Vagina (tissue), 2 donors: ENCODE measurements at regions not wholly inside any gene's neighbourhood (a gene's known extent, or its start where the extent isn't known, plus 50 kb on each side); places are given as distances from the start of the nearest gene placed in this dataset.

ENCODE experiments used
- DNase-seq, 2 donors: peaks; one replicate each; pipeline ENCODE4 v3.0.0-alpha.2; 2017; ENCODE audit errors: extremely low spot score in 2 of 2
- H3K27ac ChIP-seq: fragments of 200-600 bp; sonication (generic); one replicate; pipeline ENCODE4 v1.5.1; 2019
- H3K27me3 ChIP-seq: fragments of 200-600 bp; sonication (generic); one replicate; pipeline ENCODE4 v1.5.1; 2019
- H3K36me3 ChIP-seq, 2 donors: fragments of 200-600 bp; sonication (generic); one replicate each; pipeline ENCODE4 v1.5.1; 2017 to 2019
- H3K4me1 ChIP-seq: fragments of 200-600 bp; sonication (generic); one replicate; pipeline ENCODE4 v1.5.1; 2019
- H3K4me3 ChIP-seq, 2 donors: fragments of 200-600 bp; sonication (generic); 1 replicate in 1 of 2; 2 replicates in 1 of 2; pipeline ENCODE4 v1.5.1; 2016 to 2019
- H3K9me3 ChIP-seq: fragments of 200-600 bp; sonication (generic); one replicate; pipeline ENCODE4 v1.5.1; 2019
- POLR2A ChIP-seq, 2 donors: fragments of 450-650 bp; IDR thresholded peaks; one replicate each; pipeline ENCODE4 v1.6.1; 2017; ENCODE audit warnings: antibody characterized with exemption in 2 of 2, mild to moderate bottlenecking in 2 of 2, moderate library complexity in 2 of 2
- POLR2AphosphoS5 ChIP-seq, 2 donors: sonication (generic); formaldehyde crosslinking; IDR thresholded peaks; one replicate each; pipeline ENCODE4 v1.9.0; 2017; ENCODE audit warnings: antibody characterized with exemption in 2 of 2, mild to moderate bottlenecking in 2 of 2, low read depth in 1 of 2; ENCODE audit not compliant: insufficient read depth in 1 of 2
- intact Hi-C: fragments of 100-400 bp; cut with DNase I; formaldehyde crosslinking; loops from one replicate; pipeline ENCODE4 v1.15.1; 2023
- TF ChIP-seq, protein P1 (sequence below), 3 experiments: fragments of 450-650 bp in 2 of 3; fragments of 200-600 bp in 1 of 3; sonication (generic) in 1 of 3; IDR thresholded peaks; one replicate each; pipeline ENCODE4 v1.5.1; 2017 to 2019; ENCODE audit warnings: antibody characterized with exemption in 3 of 3, mild to moderate bottlenecking in 2 of 3, moderate library complexity in 2 of 3

DNA sequence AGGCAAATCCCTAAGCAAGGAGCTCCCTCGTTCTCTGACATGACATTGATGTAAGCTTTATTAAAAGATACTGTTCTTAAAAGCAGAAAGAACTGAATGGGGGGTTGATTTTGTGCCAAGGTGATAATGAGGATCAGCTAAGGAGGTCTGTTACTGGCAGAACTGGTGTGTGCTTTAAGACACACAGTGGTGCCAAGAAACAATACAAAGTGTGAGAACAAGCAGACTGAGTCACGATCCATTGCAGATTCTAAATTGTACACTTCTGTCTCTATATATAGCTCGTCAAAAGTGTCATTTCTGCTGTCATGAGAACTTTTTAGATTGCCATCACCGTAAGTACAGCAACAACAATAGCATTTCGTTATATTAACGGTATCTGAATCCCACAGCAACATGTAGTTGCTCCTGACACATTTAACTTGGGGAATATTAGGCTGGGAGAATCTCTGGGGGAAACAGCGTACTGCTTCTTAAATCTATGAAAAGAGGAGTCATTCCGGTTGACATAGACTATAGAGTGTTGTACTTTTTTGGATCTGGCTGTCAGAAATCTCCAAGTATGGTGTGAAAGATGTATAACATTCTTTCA lies 151.3 kb upstream of the PRKD1 start:
- intact Hi-C loops, result no loop called here
- H3K27ac ChIP-seq, result no peak overlapping the region
- no peaks in the 10 kb centered on the region for H3K4me1 ChIP-seq
- no peaks in the 10 kb centered on the region for H3K9me3 ChIP-seq
- H3K27me3 ChIP-seq, result no peaks in the 10 kb centered on the region
- DNase-seq, result no peak
- H3K36me3 ChIP-seq, result no peaks in the 10 kb centered on the region
- H3K4me3 ChIP-seq, result no peak overlapping the region
- TF ChIP-seq, protein P1, sequence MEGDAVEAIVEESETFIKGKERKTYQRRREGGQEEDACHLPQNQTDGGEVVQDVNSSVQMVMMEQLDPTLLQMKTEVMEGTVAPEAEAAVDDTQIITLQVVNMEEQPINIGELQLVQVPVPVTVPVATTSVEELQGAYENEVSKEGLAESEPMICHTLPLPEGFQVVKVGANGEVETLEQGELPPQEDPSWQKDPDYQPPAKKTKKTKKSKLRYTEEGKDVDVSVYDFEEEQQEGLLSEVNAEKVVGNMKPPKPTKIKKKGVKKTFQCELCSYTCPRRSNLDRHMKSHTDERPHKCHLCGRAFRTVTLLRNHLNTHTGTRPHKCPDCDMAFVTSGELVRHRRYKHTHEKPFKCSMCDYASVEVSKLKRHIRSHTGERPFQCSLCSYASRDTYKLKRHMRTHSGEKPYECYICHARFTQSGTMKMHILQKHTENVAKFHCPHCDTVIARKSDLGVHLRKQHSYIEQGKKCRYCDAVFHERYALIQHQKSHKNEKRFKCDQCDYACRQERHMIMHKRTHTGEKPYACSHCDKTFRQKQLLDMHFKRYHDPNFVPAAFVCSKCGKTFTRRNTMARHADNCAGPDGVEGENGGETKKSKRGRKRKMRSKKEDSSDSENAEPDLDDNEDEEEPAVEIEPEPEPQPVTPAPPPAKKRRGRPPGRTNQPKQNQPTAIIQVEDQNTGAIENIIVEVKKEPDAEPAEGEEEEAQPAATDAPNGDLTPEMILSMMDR (IDR thresholded peaks at IDR 0.05), result no peak
- TF ChIP-seq POLR2A (IDR thresholded peaks at IDR 0.05), result no peak
- TF ChIP-seq POLR2AphosphoS5 (IDR thresholded peaks at IDR 0.05; ENCODE audit: insufficient read depth in 1 of 2, low read depth in 1 of 2), result no peak

DNA sequence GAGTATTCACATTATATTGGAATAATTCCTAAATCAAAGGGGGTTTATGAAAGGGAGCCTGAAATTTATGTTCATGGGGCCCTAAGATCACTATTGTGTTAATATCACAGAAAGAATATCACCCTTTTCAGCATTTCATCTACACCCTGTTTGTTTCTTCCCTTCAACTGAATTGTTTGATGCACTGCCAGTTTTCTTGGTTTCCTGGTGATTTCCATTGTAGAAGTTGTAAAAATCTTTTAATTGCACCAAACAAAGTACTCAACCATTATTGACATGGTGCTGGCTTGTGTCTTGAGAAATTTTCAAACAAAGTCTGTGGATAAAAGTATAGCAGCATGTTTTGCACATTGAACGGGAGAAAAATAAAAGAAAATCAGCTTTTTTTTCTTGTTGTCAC lies 154.8 kb upstream of the PRKD1 start:
- TF ChIP-seq POLR2AphosphoS5 (IDR thresholded peaks at IDR 0.05; ENCODE audit: insufficient read depth in 1 of 2, low read depth in 1 of 2) (no peak), POLR2A (IDR thresholded peaks at IDR 0.05) (no peak)
- TF ChIP-seq, protein P1 (IDR thresholded peaks at IDR 0.05), result no peak
- H3K27ac ChIP-seq, result no peak overlapping the region
- DNase-seq, result no peak
- no peaks in the 10 kb centered on the region for H3K4me1 ChIP-seq
- intact Hi-C loops, result no loop called here
- H3K36me3 ChIP-seq, result no peaks in the 10 kb centered on the region
- H3K4me3 ChIP-seq, result no peak overlapping the region
- no peaks in the 10 kb centered on the region for H3K9me3 ChIP-seq
- no peaks in the 10 kb centered on the region for H3K27me3 ChIP-seq

DNA sequence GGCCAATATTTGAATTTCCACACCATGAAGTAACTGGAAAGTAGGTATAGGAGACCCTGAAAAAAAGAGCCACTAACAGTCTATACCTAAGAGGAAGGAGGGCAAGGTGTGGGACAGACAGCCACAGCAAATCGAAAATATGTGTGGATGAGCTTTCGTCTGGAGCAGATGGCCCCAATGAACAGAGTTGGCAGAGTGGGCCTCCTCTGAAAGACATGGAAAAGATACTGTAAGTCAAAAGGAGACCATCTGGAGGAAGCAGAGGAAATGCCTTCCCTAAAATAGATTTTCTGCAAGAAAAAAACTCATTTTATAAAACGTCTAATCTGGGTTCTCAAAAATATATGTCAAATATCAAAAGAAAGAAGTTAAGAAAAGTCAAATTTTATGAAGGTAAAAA lies 157.2 kb upstream of the PRKD1 start:
- DNase-seq, result no peak
- H3K4me1 ChIP-seq, result no peaks in the 10 kb centered on the region
- no peaks in the 10 kb centered on the region for H3K9me3 ChIP-seq
- H3K4me3 ChIP-seq, result no peak overlapping the region
- no peaks in the 10 kb centered on the region for H3K27me3 ChIP-seq
- H3K27ac ChIP-seq, result no peak overlapping the region
- TF ChIP-seq, protein P1 (IDR thresholded peaks at IDR 0.05), result no peak
- TF ChIP-seq POLR2A (IDR thresholded peaks at IDR 0.05), result no peak
- TF ChIP-seq POLR2AphosphoS5 (IDR thresholded peaks at IDR 0.05; ENCODE audit: insufficient read depth in 1 of 2, low read depth in 1 of 2), result no peak
- H3K36me3 ChIP-seq, result no peaks in the 10 kb centered on the region
- intact Hi-C loops, result no loop called here

DNA sequence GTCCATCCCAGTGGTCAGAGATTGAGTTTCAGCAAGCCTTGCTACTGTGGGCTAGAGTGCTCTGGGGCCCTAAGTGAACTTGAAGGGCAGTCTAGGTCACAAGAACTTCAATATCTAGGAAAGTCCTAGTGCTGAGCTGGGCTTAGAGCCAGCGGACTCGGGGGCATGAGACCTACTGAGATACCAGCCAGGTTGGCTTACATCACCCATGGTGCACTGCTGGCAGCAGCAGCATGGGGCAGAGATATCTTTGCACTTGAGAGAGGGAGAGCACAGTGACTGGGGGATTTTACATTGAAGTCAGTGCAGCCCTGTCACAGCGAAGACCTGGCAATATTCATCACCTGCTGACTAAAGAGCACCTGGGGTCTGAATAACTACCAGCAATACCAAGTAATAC lies 158.3 kb upstream of the PRKD1 start:
- H3K9me3 ChIP-seq, result no peaks in the 10 kb centered on the region
- H3K4me1 ChIP-seq, result no peaks in the 10 kb centered on the region
- TF ChIP-seq POLR2A (IDR thresholded peaks at IDR 0.05) (no peak), POLR2AphosphoS5 (IDR thresholded peaks at IDR 0.05; ENCODE audit: insufficient read depth in 1 of 2, low read depth in 1 of 2) (no peak)
- TF ChIP-seq, protein P1 (IDR thresholded peaks at IDR 0.05), result no peak
- no peak for DNase-seq
- H3K27ac ChIP-seq, result no peak overlapping the region
- no peaks in the 10 kb centered on the region for H3K36me3 ChIP-seq
- intact Hi-C loops, result no loop called here
- H3K4me3 ChIP-seq, result no peak overlapping the region
- H3K27me3 ChIP-seq, result no peaks in the 10 kb centered on the region

DNA sequence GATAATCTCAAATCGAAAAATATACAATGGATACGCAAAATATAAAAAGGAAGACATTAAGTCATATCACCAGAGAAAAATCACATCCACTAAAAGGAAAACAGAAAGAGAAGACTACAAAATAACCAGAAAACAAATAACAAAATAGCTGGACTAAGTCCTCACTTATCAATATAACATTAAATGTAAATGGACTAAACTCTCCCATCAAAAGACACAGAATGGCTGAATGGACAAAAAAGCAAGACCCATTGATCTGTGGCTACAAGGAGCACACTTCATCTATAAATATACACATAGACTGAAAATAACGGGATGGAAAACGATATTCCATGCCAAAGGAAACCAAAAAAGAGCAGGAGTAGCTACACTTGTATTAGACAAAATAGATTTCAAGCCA lies 161.0 kb upstream of the PRKD1 start:
- no peak for DNase-seq
- Histone ChIP-seq H3K4me1 (no peaks in the 10 kb centered on the region), H3K4me3 (no peak overlapping the region), H3K27me3 (no peaks in the 10 kb centered on the region), H3K9me3 (no peaks in the 10 kb centered on the region), H3K27ac (no peak overlapping the region), H3K36me3 (no peaks in the 10 kb centered on the region)
- TF ChIP-seq, protein P1 (IDR thresholded peaks at IDR 0.05), result no peak
- TF ChIP-seq POLR2AphosphoS5 (IDR thresholded peaks at IDR 0.05; ENCODE audit: insufficient read depth in 1 of 2, low read depth in 1 of 2) (no peak), POLR2A (IDR thresholded peaks at IDR 0.05) (no peak)
- intact Hi-C loops, result no loop called here
